HUES6 (cell line): ENCODE measurements at regions not wholly inside any gene's neighbourhood (a gene's known extent, or its start where the extent isn't known, plus 50 kb on each side); places are given as distances from the start of the nearest gene placed in this dataset.

ENCODE experiments used
- H3K27ac ChIP-seq: 2 replicates; pipeline ENCODE4 v1.7.0; 2013; ENCODE audit warnings: low read depth, mild to moderate bottlenecking, low read length, inconsistent platforms
- H3K27me3 ChIP-seq: 2 replicates; pipeline ENCODE4 v1.6.1; 2013; ENCODE audit warnings: low read length; ENCODE audit not compliant: control insufficient read depth, insufficient read depth
- H3K36me3 ChIP-seq: 2 replicates; pipeline ENCODE4 v1.6.1; 2013; ENCODE audit warnings: low read length; ENCODE audit not compliant: control insufficient read depth, insufficient read depth
- H3K4me1 ChIP-seq: 2 replicates; pipeline ENCODE4 v1.6.1; 2013; ENCODE audit warnings: low read length; ENCODE audit not compliant: control insufficient read depth, insufficient read depth
- H3K4me3 ChIP-seq: 2 replicates; pipeline ENCODE4 v1.5.1; 2013; ENCODE audit warnings: low read depth, low read length
- H3K9ac ChIP-seq: one replicate; pipeline ENCODE4 v1.6.1; 2013; ENCODE audit warnings: mild to moderate bottlenecking, low read length
- H3K9me3 ChIP-seq: 2 replicates; pipeline ENCODE4 v1.6.1; 2013; ENCODE audit warnings: low read depth, low read length; ENCODE audit not compliant: control insufficient read depth, insufficient read depth

DNA sequence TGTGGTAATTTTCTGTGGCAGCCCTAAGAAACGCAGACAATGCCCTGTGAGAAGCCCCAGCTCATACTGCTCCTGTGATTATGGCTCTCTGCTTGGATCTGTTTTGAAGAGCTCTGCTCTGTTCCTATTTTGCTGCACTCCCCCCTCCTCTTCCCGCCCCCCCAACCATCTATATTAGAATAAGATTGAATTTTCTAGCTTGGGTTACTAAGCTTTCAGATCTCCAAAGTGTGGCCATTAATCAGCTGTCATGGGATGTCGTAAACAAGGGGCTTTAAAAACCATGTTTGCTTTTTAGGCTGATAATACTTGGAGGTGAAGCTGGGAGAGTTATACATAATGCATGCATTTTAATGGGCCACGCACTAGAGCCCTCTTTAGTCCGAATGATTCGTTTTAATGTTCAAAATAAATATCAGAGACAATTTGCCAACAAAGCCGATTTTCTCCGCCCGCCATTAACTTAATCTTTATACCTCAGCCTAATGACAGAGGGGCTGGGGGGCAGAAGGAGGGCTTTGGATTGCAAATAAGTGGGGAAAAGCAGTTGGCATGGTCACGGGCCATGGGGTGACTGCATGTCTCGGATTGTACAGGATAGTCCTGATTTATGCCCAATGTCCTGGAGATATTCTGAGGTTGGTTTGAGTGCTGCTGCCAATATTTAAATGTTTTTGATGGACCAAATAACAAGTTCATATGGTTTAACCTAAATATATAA is 165.5 kb downstream of the RPS24 start:
- no peak overlapping the region for H3K27ac ChIP-seq
- H3K9me3 ChIP-seq = no peaks in the 10 kb centered on the region
- no peaks in the 10 kb centered on the region for H3K27me3 ChIP-seq
- no peaks in the 10 kb centered on the region for H3K36me3 ChIP-seq
- H3K4me3 ChIP-seq = no peak overlapping the region
- peaks cover 22% of the 10 kb centered on the region; the same call in 1 of the 2 replicates for H3K4me1 ChIP-seq
- H3K9ac ChIP-seq = no peak overlapping the region

GRCh38 chr10:78199759-78200158 is 166.1 kb downstream of the RPS24 start:
- Histone ChIP-seq H3K27ac (no peak overlapping the region), H3K9ac (no peak overlapping the region), H3K4me3 (no peak overlapping the region), H3K27me3 (no peaks in the 10 kb centered on the region), H3K36me3 (no peaks in the 10 kb centered on the region), H3K9me3 (no peaks in the 10 kb centered on the region), H3K4me1 (peaks cover 18% of the 10 kb centered on the region; the same call in 1 of the 2 replicates)

DNA sequence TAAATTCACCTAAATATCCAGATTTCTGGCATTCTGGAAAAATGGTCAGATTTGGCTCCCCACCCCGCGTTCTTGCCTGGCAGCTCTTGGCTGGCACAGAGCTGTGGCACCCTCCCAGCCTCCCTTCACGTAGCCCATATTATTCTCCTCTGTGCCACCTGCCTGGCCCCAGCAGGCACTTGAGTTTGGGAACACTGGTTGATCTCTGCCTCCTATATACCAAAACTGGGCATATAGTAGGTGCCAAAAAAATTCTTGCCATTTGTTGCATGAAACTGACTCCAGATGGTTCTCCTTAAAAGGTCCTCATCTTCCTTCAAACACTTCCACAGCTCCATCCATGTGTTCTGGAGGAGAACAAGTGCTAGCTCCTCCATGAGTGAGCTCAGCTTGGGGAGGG is 167.0 kb downstream of the RPS24 start:
- Histone ChIP-seq H3K27ac (no peak overlapping the region), H3K9me3 (no peaks in the 10 kb centered on the region), H3K4me3 (no peak overlapping the region), H3K9ac (no peak overlapping the region), H3K36me3 (no peaks in the 10 kb centered on the region), H3K27me3 (no peaks in the 10 kb centered on the region), H3K4me1 (peaks cover 9% of the 10 kb centered on the region; the same call in 1 of the 2 replicates)

DNA sequence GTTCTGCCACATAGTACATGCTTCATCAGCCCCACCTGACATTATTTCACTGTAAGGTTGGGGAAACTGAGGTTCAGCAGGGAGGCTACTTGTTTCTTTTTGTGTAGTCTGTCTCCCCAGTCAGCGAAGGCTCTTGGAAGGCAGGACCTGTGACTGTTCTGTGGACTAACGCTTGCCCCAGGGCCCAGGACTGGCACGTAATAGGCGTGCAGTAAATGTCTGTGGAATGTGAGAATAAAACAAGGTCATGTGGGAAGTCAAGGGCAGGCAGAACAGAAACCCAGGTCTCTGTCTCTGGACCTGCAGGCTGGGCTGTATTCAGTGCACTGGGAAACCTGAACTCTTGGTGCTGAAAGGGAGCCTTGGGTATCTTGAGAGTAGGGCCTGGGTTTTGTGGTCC is 168.7 kb downstream of the RPS24 start:
- H3K4me3 ChIP-seq = no peak overlapping the region
- no peak overlapping the region for H3K27ac ChIP-seq
- H3K9me3 ChIP-seq = no peaks in the 10 kb centered on the region
- peaks cover 1% of the 10 kb centered on the region for H3K4me1 ChIP-seq
- no peak overlapping the region for H3K9ac ChIP-seq
- H3K36me3 ChIP-seq = no peaks in the 10 kb centered on the region
- H3K27me3 ChIP-seq = no peaks in the 10 kb centered on the region

- Histone ChIP-seq H3K27me3 (no peaks in the 10 kb centered on the region), H3K4me3 (no peak overlapping the region), H3K9ac (no peak overlapping the region), H3K36me3 (no peaks in the 10 kb centered on the region), H3K4me1 (peaks cover 3% of the 10 kb centered on the region; the same call in 1 of the 2 replicates), H3K9me3 (no peaks in the 10 kb centered on the region), H3K27ac (no peak overlapping the region)
Measured at GRCh38 chr10:78203915-78204818, 170.5 kb downstream of the RPS24 start.

GRCh38 chr10:78205457-78206016 is 171.9 kb downstream of the RPS24 start:
- Histone ChIP-seq H3K36me3 (no peaks in the 10 kb centered on the region), H3K9ac (no peak overlapping the region), H3K27me3 (no peaks in the 10 kb centered on the region), H3K27ac (no peak overlapping the region), H3K4me1 (peaks cover 3% of the 10 kb centered on the region; the same call in 1 of the 2 replicates), H3K4me3 (no peak overlapping the region), H3K9me3 (no peaks in the 10 kb centered on the region)

GRCh38 chr10:78207216-78207615 is 173.6 kb downstream of the RPS24 start:
- H3K4me3 ChIP-seq = no peak overlapping the region
- no peak overlapping the region for H3K9ac ChIP-seq
- no peak overlapping the region for H3K27ac ChIP-seq
- H3K27me3 ChIP-seq = no peaks in the 10 kb centered on the region
- H3K9me3 ChIP-seq = no peaks in the 10 kb centered on the region
- H3K4me1 ChIP-seq = peaks cover 3% of the 10 kb centered on the region; the same call in 1 of the 2 replicates
- no peaks in the 10 kb centered on the region for H3K36me3 ChIP-seq

- no peaks in the 10 kb centered on the region for H3K9me3 ChIP-seq
- H3K9ac ChIP-seq = no peak overlapping the region
- no peaks in the 10 kb centered on the region for H3K36me3 ChIP-seq
- H3K4me1 ChIP-seq = peaks cover 3% of the 10 kb centered on the region; the same call in 1 of the 2 replicates
- no peaks in the 10 kb centered on the region for H3K27me3 ChIP-seq
- H3K27ac ChIP-seq = no peak overlapping the region
- no peak overlapping the region for H3K4me3 ChIP-seq
Measured at GRCh38 chr10:78207776-78208175, 174.1 kb downstream of the RPS24 start.

DNA sequence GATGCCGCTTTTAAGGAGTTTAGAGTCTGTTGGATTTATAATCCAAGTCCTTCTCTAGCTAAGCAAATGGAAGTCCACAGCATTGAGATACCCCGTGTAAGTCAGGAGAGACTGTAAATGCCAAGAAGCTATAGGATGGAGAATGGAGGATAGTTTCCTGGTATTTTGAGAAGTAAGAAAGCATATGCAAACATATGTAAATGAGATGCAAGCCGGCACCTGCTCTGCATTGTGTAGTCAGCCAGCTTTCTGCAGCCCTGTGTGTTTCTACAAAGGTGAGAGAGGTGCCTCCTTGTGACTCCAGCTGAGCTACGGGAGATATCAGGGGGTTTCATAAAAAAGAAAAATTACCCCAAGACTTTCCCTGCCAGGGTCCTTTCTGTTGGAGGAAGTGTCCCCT is 176.3 kb downstream of the RPS24 start:
- Histone ChIP-seq H3K4me3 (no peak overlapping the region), H3K4me1 (peaks cover 3% of the 10 kb centered on the region; the same call in 1 of the 2 replicates), H3K36me3 (no peaks in the 10 kb centered on the region), H3K27me3 (no peaks in the 10 kb centered on the region), H3K9ac (no peak overlapping the region), H3K27ac (no peak overlapping the region), H3K9me3 (no peaks in the 10 kb centered on the region)

GRCh38 chr10:78210548-78210947 is 176.9 kb downstream of the RPS24 start:
- no peak overlapping the region for H3K9ac ChIP-seq

GRCh38 chr10:78210976-78211375 is 177.3 kb downstream of the RPS24 start:
- no peak overlapping the region for H3K4me3 ChIP-seq
- H3K4me1 ChIP-seq = peaks cover 3% of the 10 kb centered on the region
- H3K36me3 ChIP-seq = no peaks in the 10 kb centered on the region
- H3K27ac ChIP-seq = no peak overlapping the region
- no peak overlapping the region for H3K9ac ChIP-seq
- H3K9me3 ChIP-seq = no peaks in the 10 kb centered on the region
- H3K27me3 ChIP-seq = no peaks in the 10 kb centered on the region

More at GRCh38 chr10:78210548-78210947, 176.9 kb downstream of the RPS24 start:
- no peaks in the 10 kb centered on the region for H3K9me3 ChIP-seq
- H3K4me3 ChIP-seq = no peak overlapping the region
- no peaks in the 10 kb centered on the region for H3K36me3 ChIP-seq
- no peaks in the 10 kb centered on the region for H3K27me3 ChIP-seq
- no peak overlapping the region for H3K27ac ChIP-seq
- H3K4me1 ChIP-seq = peaks cover 3% of the 10 kb centered on the region; the same call in 1 of the 2 replicates
